C4-2B (cell line): ENCODE measurements at regions not wholly inside any gene's neighbourhood (a gene's known extent, or its start where the extent isn't known, plus 50 kb on each side); places are given as distances from the start of the nearest gene placed in this dataset.

Experiments used
- ZFX ChIP-seq: fragments of 450-650 bp; IDR thresholded peaks from 2 replicates; pipeline ENCODE4 v1.6.1; 2017
- TF ChIP-seq, protein P1 (sequence below): fragments of 450-650 bp; conservative IDR thresholded peaks from 2 replicates; pipeline ENCODE4 v1.5.1; 2017; ENCODE audit warnings: mild to moderate bottlenecking

- TF ChIP-seq, protein P1, sequence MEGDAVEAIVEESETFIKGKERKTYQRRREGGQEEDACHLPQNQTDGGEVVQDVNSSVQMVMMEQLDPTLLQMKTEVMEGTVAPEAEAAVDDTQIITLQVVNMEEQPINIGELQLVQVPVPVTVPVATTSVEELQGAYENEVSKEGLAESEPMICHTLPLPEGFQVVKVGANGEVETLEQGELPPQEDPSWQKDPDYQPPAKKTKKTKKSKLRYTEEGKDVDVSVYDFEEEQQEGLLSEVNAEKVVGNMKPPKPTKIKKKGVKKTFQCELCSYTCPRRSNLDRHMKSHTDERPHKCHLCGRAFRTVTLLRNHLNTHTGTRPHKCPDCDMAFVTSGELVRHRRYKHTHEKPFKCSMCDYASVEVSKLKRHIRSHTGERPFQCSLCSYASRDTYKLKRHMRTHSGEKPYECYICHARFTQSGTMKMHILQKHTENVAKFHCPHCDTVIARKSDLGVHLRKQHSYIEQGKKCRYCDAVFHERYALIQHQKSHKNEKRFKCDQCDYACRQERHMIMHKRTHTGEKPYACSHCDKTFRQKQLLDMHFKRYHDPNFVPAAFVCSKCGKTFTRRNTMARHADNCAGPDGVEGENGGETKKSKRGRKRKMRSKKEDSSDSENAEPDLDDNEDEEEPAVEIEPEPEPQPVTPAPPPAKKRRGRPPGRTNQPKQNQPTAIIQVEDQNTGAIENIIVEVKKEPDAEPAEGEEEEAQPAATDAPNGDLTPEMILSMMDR = no peak
- no peak for TF ChIP-seq ZFX
Measured at GRCh38 chr11:135002236-135002635, 590.2 kb upstream of the B3GAT1 start.
